Naive thymus-derived CD4-positive, alpha-beta T cell (primary cell): ENCODE measurements at regions not wholly inside any gene's neighbourhood (a gene's known extent, or its start where the extent isn't known, plus 50 kb on each side); places are given as distances from the start of the nearest gene placed in this dataset.

ENCODE experiments used
- ATAC-seq: fragments of 150-1000 bp; cut with Tn5 transposase; 2 replicates; pipeline ENCODE4 v1.10.0; 2021; ENCODE audit warnings: mild to moderate bottlenecking, moderate library complexity
- CTCF ChIA-PET: fragments of 350-600 bp; sonication (Branson Sonifier 250); formaldehyde crosslinking; loops from one replicate; lab custom pipeline; 2021; ENCODE audit warnings: antibody characterized with exemption; lab: Charles Lee
- POLR2A ChIA-PET: fragments of 350-600 bp; sonication (Branson Sonifier 250); formaldehyde crosslinking; loops from one replicate; lab custom pipeline; 2021; ENCODE audit warnings: antibody characterized with exemption, inconsistent platforms; lab: Charles Lee
- DNase-seq, 9 donors: peaks; one replicate each; pipeline versions ENCODE4 v3.0.0 to v3.0.0-alpha.2; 2020 to 2022; ENCODE audit warnings: mixed read lengths in 1 of 9
- H3K27ac ChIP-seq: one replicate; pipeline ENCODE4 v1.7.0; 2013; ENCODE audit warnings: mild to moderate bottlenecking, low read depth, low read length, moderate library complexity
- H3K27me3 ChIP-seq, 2 donors: one replicate each; pipeline ENCODE4 v1.7.0; 2013; ENCODE audit warnings: low read length in 2 of 2, mild to moderate bottlenecking in 2 of 2, moderate library complexity in 2 of 2; ENCODE audit not compliant: control insufficient read depth in 2 of 2, insufficient read depth in 2 of 2
- H3K36me3 ChIP-seq, 3 experiments: 1 replicate in 2 of 3; 2 replicates in 1 of 3; pipeline ENCODE4 v1.7.0; 2013; ENCODE audit warnings: low read length in 3 of 3, mild to moderate bottlenecking in 3 of 3, moderate library complexity in 1 of 3; ENCODE audit not compliant: insufficient read depth in 3 of 3, control insufficient read depth in 2 of 3
- H3K4me1 ChIP-seq, 2 donors: one replicate each; pipeline ENCODE4 v1.7.0; 2013; ENCODE audit warnings: low read length in 2 of 2, mild to moderate bottlenecking in 2 of 2, moderate library complexity in 1 of 2; ENCODE audit not compliant: control insufficient read depth in 2 of 2, insufficient read depth in 2 of 2
- H3K4me3 ChIP-seq: 2 replicates; pipeline ENCODE4 v1.7.0; 2013; ENCODE audit warnings: mild to moderate bottlenecking, low read length
- H3K9me3 ChIP-seq, 3 experiments: 1 replicate in 2 of 3; 2 replicates in 1 of 3; pipeline ENCODE4 v1.7.0; 2013; ENCODE audit warnings: low read length in 3 of 3; ENCODE audit not compliant: control insufficient read depth in 2 of 3
- H3K27ac Mint-ChIP-seq, 9 donors: one replicate each; pipeline ENCODE4 v1.8.0; 2020 to 2022; ENCODE audit warnings: mixed read lengths in 9 of 9, mild to moderate bottlenecking in 8 of 9, moderate library complexity in 5 of 9, inconsistent platforms in 2 of 9
- H3K27me3 Mint-ChIP-seq, 5 donors: one replicate each; pipeline ENCODE4 v1.8.0; 2021 to 2022; ENCODE audit warnings: mixed read lengths in 5 of 5, mild to moderate bottlenecking in 1 of 5
- H3K36me3 Mint-ChIP-seq, 5 donors: one replicate each; pipeline ENCODE4 v1.8.0; 2020 to 2022; ENCODE audit warnings: mixed read lengths in 5 of 5, mild to moderate bottlenecking in 3 of 5, inconsistent platforms in 1 of 5
- H3K4me1 Mint-ChIP-seq, 7 donors: one replicate each; pipeline ENCODE4 v1.8.0; 2020 to 2022; ENCODE audit warnings: mixed read lengths in 7 of 7, mild to moderate bottlenecking in 3 of 7, inconsistent platforms in 1 of 7
- H3K4me3 Mint-ChIP-seq, 10 donors: one replicate each; pipeline ENCODE4 v1.8.0; 2020 to 2022; ENCODE audit warnings: mild to moderate bottlenecking in 10 of 10, mixed read lengths in 10 of 10, moderate library complexity in 6 of 10, inconsistent platforms in 2 of 10
- H3K9me3 Mint-ChIP-seq, 11 donors: one replicate each; pipeline ENCODE4 v1.8.0; 2020 to 2022; ENCODE audit warnings: mixed read lengths in 11 of 11, mild to moderate bottlenecking in 4 of 11, inconsistent platforms in 1 of 11, moderate library complexity in 1 of 11
- intact Hi-C, 2 donors: fragments of 100-400 bp; cut with micrococcal nuclease; formaldehyde crosslinking; loops; one replicate each; pipeline ENCODE4 v1.15.1; 2023

DNA sequence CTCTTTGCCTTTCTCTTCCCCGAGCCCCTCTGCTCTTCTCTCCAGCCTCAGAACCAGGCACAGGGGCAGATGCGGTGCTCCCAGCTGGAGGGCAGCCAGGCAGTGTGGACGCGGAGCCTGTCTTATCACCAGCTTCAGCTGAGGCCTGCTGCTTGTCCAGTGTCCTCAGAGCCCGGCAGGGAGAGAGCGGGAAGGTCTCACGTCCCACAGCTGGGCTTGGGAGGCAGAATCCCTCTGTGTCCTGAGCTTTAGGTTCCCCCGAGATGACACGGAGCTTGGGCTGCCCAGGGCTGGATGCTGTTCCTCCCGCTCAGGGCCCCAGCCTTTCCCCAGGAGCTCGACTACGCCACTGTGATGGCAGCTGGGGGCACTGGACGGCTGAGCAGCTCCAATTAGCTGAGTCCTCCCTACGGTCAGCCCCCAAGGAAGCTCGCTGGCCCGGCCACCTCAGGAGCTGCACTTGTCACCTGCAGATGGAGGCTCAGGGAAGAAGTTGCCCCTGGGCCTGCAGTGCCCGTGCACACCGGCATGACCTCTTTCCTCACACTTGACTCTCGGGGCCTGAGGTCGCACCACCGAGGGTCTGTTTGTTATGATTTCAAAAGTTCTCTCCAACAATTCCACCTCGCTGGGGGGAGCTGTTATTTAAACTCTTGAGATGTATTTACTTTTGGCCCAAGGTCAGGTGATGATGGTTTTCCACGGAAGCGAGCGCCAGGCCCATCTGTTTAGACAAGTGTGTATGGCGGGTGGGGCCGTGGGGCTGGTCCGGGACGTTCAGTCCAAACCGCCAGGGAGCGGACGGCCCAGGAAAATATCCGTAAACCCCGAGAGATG, 127.3 kb downstream of the SIK1 start:
- Histone ChIP-seq H3K27ac (no peak overlapping the region), H3K4me3 (no peak overlapping the region), H3K36me3 (no peaks in the 10 kb centered on the region), H3K4me1 (no peaks in the 10 kb centered on the region), H3K9me3 (no peaks in the 10 kb centered on the region), H3K27me3 (no peaks in the 10 kb centered on the region)
- DNase-seq (no peak), ATAC-seq (no peak)
- peaks cover 0 to 10% (median 0%) of the 10 kb centered on the region in 11 donors for H3K9me3 Mint-ChIP-seq
- no peaks in the 10 kb centered on the region for H3K36me3 Mint-ChIP-seq
- CTCF ChIA-PET, result no interaction called here
- peaks cover 0 to 7% (median 0%) of the 10 kb centered on the region in 5 donors for H3K27me3 Mint-ChIP-seq
- H3K4me3 Mint-ChIP-seq, result no peak overlapping the region
- no peak overlapping the region for H3K27ac Mint-ChIP-seq
- intact Hi-C loops, result no loop called here
- no peaks in the 10 kb centered on the region for H3K4me1 Mint-ChIP-seq
- POLR2A ChIA-PET, result no interaction called here

DNA sequence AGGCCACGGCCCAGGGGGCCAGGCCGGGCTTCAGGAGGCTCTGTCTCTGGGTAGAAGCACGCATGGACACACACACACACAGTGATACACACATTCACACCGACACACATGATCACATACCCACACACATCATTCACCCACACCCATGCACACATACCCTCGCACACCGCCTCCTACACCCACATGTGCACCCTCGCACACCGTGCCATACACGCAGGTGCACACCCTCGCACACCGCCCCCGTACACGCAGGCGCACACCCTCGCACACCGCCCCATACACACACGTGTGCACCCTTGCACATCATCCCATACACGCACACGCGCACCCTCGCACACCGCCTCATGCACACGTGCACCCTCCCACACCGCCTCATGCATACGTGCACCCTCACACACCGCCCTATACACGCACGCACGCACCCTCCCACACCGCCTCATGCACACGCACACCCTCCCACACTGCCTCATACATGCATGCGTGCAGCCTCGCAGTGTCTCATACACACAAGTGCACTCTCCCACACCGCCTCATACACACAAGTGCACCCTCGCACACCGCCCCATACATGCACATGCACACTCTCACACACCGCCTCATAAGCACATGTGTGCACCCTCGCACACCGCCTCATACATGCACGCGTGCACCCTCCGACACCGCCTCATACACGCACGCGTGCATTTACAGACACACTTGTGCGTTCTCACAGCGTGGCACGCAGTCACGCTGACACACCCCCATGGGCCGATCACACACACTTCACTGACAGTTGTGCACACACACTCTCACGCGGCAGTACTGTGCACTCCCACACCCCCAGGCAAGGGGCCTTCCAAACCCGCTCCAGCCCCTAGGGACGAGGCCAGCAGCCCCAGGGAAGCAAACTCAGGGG, 128.1 kb downstream of the SIK1 start:
- intact Hi-C loops, result no loop called here
- DNase-seq (no peak), ATAC-seq (peak; percentile 34)
- no peaks in the 10 kb centered on the region for H3K36me3 ChIP-seq
- no peaks in the 10 kb centered on the region for H3K27me3 ChIP-seq
- Mint-ChIP-seq H3K27me3 (peaks cover 0 to 7% (median 0%) of the 10 kb centered on the region in 5 donors), H3K36me3 (no peaks in the 10 kb centered on the region), H3K4me3 (no peak overlapping the region), H3K27ac (no peak overlapping the region), H3K4me1 (no peaks in the 10 kb centered on the region), H3K9me3 (peaks cover 0 to 10% (median 0%) of the 10 kb centered on the region in 11 donors)
- no peaks in the 10 kb centered on the region for H3K9me3 ChIP-seq
- H3K27ac ChIP-seq, result no peak overlapping the region
- H3K4me3 ChIP-seq, result no peak overlapping the region
- ChIA-PET POLR2A (no interaction called here), CTCF (no interaction called here)
- H3K4me1 ChIP-seq, result no peaks in the 10 kb centered on the region

DNA sequence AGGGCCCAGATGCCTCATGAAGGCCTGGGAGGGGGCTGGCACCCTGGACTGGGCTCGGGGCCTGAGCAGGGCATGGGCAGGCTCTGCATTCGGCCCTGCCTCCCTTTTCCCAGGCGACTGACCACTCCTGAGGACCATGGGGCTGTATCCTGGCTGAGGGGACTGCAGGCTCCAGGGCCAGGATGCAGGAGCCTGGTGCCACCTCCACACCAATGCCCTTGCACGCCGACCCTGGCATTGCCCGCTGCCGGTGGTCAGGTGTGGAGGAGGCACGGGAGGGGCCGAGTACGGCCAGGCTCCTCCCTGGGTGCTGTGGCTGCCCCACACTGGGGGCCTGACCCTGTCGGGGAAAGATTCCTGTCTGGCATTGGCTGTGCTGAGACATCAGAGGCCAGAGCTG, 128.9 kb downstream of the SIK1 start:
- no peaks in the 10 kb centered on the region for H3K36me3 ChIP-seq
- no peaks in the 10 kb centered on the region for H3K4me1 Mint-ChIP-seq
- no peaks in the 10 kb centered on the region for H3K27me3 ChIP-seq
- no peak for ATAC-seq
- no peak overlapping the region for H3K27ac ChIP-seq
- H3K27me3 Mint-ChIP-seq, result peaks cover 0 to 7% (median 0%) of the 10 kb centered on the region in 5 donors
- H3K4me3 Mint-ChIP-seq, result no peak overlapping the region
- no peak overlapping the region for H3K4me3 ChIP-seq
- no peak overlapping the region for H3K27ac Mint-ChIP-seq
- DNase-seq, result no peak
- ChIA-PET CTCF (no interaction called here), POLR2A (no interaction called here)
- H3K9me3 ChIP-seq, result no peaks in the 10 kb centered on the region
- H3K9me3 Mint-ChIP-seq, result peaks cover 0 to 10% (median 0%) of the 10 kb centered on the region in 11 donors
- intact Hi-C loops, result no loop called here
- no peaks in the 10 kb centered on the region for H3K36me3 Mint-ChIP-seq
- no peaks in the 10 kb centered on the region for H3K4me1 ChIP-seq

DNA sequence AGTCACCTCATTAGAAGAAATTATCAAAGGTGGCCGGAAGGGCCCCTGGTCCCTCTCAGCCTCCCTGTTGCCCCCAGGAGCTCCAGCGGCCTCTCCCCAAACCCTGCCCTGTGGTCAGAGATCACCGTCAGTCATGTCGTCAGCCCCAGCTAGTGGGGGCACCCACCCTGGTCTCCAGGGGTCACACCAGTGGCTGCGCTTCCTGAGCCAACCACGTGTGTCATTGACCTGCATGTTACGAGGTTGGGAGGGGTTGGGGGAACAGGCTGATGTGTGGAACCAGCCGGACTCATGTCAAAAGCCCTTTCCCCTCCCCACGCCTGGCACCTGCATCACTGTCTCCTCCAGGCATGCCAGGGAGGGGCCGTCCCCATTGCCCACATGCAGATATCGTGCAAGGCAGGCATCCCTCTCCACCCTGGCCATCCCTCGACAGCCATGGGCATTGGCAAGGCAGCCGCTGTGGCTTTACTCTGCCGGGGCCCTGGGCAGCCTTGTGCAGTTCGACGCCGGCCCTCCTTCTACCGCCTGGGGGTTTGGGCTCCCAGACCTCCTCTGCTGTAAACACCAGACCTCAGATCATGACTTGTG, 128.7 kb downstream of the CRYAA start:
- Histone ChIP-seq H3K4me1 (no peaks in the 10 kb centered on the region), H3K27ac (no peak overlapping the region), H3K4me3 (no peak overlapping the region), H3K9me3 (no peaks in the 10 kb centered on the region), H3K36me3 (no peaks in the 10 kb centered on the region), H3K27me3 (no peaks in the 10 kb centered on the region)
- ATAC-seq, result no peak
- Mint-ChIP-seq H3K4me1 (no peaks in the 10 kb centered on the region), H3K4me3 (no peak overlapping the region), H3K27ac (no peak overlapping the region), H3K9me3 (peaks cover 0 to 10% (median 0%) of the 10 kb centered on the region in 11 donors), H3K27me3 (peaks cover 0 to 7% (median 0%) of the 10 kb centered on the region in 5 donors), H3K36me3 (no peaks in the 10 kb centered on the region)
- intact Hi-C loops, result no loop called here
- POLR2A ChIA-PET, result no interaction called here
- DNase-seq, result no peak
- CTCF ChIA-PET, result no interaction called here

DNA sequence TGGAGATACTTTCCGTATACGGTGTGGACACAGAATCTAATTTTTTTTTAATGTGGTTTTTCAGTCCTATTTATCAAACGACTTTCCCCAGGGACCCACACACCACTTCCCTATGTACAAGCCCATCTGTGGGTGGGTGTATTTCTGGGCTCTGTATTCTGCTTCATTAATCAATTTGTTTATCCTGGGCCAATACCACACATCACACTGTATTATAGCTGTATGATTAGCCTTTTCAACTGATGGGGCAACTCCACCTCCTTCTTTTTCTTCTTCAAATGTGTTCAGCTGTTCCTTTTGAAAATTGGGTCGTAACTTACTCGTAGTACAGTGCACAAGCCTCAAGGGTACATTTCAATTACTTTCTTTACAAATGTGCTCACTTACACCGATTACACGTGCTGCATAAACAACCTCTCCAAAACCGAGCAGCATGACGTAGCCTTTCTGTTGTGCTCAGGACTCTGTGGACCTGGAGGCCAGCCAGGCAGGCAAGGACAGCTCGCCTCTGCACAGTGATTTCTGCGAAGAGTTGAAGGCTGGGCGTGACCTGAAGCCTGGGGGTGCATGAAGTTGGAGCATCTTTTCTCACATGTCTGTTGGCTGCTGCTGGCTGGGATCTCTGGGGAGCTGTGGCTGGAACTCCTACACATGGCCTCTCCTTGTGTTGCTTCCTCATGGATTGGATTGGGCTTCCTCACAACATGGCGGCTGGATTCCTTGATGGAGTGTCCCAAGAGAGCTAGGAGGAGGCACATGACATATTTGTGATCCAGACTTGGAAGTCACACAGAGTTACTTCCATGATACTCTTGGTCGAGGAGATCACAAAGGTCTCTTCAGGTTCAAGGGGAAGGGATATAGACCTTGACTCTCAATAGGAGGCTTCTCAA, 126.5 kb downstream of the CRYAA start:
- Histone ChIP-seq H3K4me3 (no peak overlapping the region), H3K9me3 (no peaks in the 10 kb centered on the region), H3K36me3 (no peaks in the 10 kb centered on the region), H3K27me3 (no peaks in the 10 kb centered on the region), H3K27ac (no peak overlapping the region), H3K4me1 (no peaks in the 10 kb centered on the region)
- H3K4me3 Mint-ChIP-seq, result no peak overlapping the region
- ChIA-PET CTCF (no interaction called here), POLR2A (no interaction called here)
- peaks cover 0 to 7% (median 0%) of the 10 kb centered on the region in 5 donors for H3K27me3 Mint-ChIP-seq
- no peak overlapping the region for H3K27ac Mint-ChIP-seq
- ATAC-seq, result no peak
- H3K36me3 Mint-ChIP-seq, result no peaks in the 10 kb centered on the region
- H3K9me3 Mint-ChIP-seq, result peaks cover 0 to 10% (median 0%) of the 10 kb centered on the region in 11 donors
- intact Hi-C loops, result no loop called here
- no peak for DNase-seq
- H3K4me1 Mint-ChIP-seq, result no peaks in the 10 kb centered on the region

DNA sequence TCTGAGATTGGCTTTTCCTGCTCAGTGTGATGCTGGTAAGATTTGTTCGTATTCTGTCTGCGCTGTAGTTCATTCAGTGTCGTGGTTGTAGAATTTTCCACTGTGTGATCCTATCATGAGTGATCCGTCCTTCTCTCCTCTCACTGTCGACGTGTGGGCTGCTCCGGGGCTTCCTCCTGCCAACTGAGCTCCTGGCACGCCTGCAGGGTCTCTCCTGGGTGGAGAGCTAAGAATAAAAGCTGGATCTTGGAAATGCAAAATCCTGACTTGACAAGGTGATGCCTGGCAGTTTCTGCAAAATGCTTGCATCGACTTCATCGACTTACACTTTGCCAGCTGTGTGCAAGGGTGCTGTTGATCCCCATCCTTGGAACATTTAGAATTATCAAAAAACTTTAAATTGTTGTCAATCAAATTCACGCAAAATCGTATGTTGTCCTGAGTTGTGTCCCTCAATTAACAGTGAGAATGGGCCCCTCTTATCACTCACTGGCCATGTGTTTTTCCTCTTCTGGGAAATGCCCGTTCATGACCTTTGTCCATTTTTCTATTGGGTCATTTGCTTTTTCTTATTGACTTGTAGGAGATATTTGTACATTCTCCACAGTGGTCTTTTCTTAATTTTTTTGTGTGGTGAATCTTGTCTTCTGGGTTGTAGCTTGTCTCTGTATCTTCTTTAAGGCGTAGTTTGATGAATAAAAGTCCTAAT, 125.5 kb downstream of the CRYAA start:
- no peak overlapping the region for H3K4me3 ChIP-seq
- H3K27ac ChIP-seq, result no peak overlapping the region
- H3K4me1 Mint-ChIP-seq, result no peaks in the 10 kb centered on the region
- no peaks in the 10 kb centered on the region for H3K9me3 ChIP-seq
- H3K9me3 Mint-ChIP-seq, result peaks cover 0 to 10% (median 2%) of the 10 kb centered on the region in 11 donors
- ChIA-PET POLR2A (no interaction called here), CTCF (no interaction called here)
- no peak for DNase-seq
- no peaks in the 10 kb centered on the region for H3K27me3 ChIP-seq
- H3K36me3 ChIP-seq, result no peaks in the 10 kb centered on the region
- no peaks in the 10 kb centered on the region for H3K4me1 ChIP-seq
- peaks cover 0 to 7% (median 0%) of the 10 kb centered on the region in 5 donors for H3K27me3 Mint-ChIP-seq
- no peaks in the 10 kb centered on the region for H3K36me3 Mint-ChIP-seq
- H3K4me3 Mint-ChIP-seq, result no peak overlapping the region
- H3K27ac Mint-ChIP-seq, result no peak overlapping the region
- ATAC-seq, result no peak
- intact Hi-C loops, result no loop called here
